Right cardiac atrium (tissue), 5 donors: ENCODE measurements at regions not wholly inside any gene's neighbourhood (a gene's known extent, or its start where the extent isn't known, plus 50 kb on each side); places are given as distances from the start of the nearest gene placed in this dataset.
"Not testable (repeated sequence)": the region's sequence is repeated elsewhere in the genome, so short reads cannot be mapped to it uniquely, and the experiment has no call there.

Source experiments
- ATAC-seq, 2 donors: fragments of 200-7000 bp; cut with Tn5 transposase; one replicate each; pipeline versions ENCODE4 v1.8.0 to v1.9.1; 2020; ENCODE audit warnings: moderate library complexity in 2 of 2, mild to moderate bottlenecking in 1 of 2
- DNase-seq, 3 donors: peaks; one replicate each; pipeline ENCODE4 v3.0.0-alpha.2; 2020
- H3K27ac ChIP-seq: one replicate; pipeline ENCODE4 v1.5.1; 2013; ENCODE audit warnings: mild to moderate bottlenecking, low read length, control low read depth, moderate library complexity
- H3K27me3 ChIP-seq: one replicate; pipeline ENCODE4 v1.6.1; 2013; ENCODE audit not compliant: control insufficient read depth, insufficient read depth
- H3K4me1 ChIP-seq: one replicate; pipeline ENCODE4 v1.6.1; 2013; ENCODE audit warnings: low read length; ENCODE audit not compliant: control insufficient read depth, insufficient read depth
- H3K4me3 ChIP-seq: one replicate; pipeline ENCODE4 v1.5.1; 2013; ENCODE audit warnings: low read length, control low read depth
- H3K9me3 ChIP-seq: one replicate; pipeline ENCODE4 v1.6.1; 2013; ENCODE audit warnings: low read length; ENCODE audit not compliant: control insufficient read depth
- WGBS: extraction: QIAGEN DNeasy Blood & Tissue Kit; methylation state at CpG from one replicate; pipeline ENCODE4 v1.1.7; 2013; 5-methylcytosine and 5-hydroxymethylcytosine counted together
- intact Hi-C, 4 donors: fragments of 100-400 bp; cut with DNase I; formaldehyde crosslinking; loops; one replicate each; pipeline versions ENCODE4 v1.11.0 to v1.14.0; 2022 to 2023
- donor health status: healthy with polysubstance abuse.
- donor health status: DM: no; HTN: yes; CAD: no.
- donor health status: DM: no; HTN: no; CAD: no.
- donor health status: DM: no; HTN: yes; CAD: no; lungs with severe emphysema.
- donor health status: DM: yes; HTN: yes; CAD: no.

GRCh38 chr6:28600245-28600644, 74.6 kb downstream of the GPX5 start:
- ATAC-seq (no peak), DNase-seq (no peak)
- no peaks in the 10 kb centered on the region for H3K9me3 ChIP-seq
- intact Hi-C loops = no loop called here
- peaks cover 3% of the 10 kb centered on the region for H3K27me3 ChIP-seq
- H3K4me1 ChIP-seq = no peaks in the 10 kb centered on the region
- no peak overlapping the region for H3K4me3 ChIP-seq
- H3K27ac ChIP-seq = no peak overlapping the region
- 85% methylated on average over 7 of the region's 7 CpGs for WGBS

- Histone ChIP-seq H3K4me1 (no peaks in the 10 kb centered on the region), H3K4me3 (no peak overlapping the region), H3K9me3 (no peaks in the 10 kb centered on the region), H3K27ac (no peak overlapping the region), H3K27me3 (no peaks in the 10 kb centered on the region)
- ATAC-seq (no peak), DNase-seq (no peak)
- intact Hi-C loops = no loop called here
- 22% methylated on average over 1 of the region's 1 CpG for WGBS
Observed at GRCh38 chr6:28603891-28604290, 78.2 kb downstream of the GPX5 start.

- intact Hi-C loops = no loop called here
- DNase-seq = peak; percentile 25 to 58 (median 58)
- 9% methylated on average over 30 of the region's 30 CpGs for WGBS
- Histone ChIP-seq H3K4me1 (no peaks in the 10 kb centered on the region), H3K9me3 (no peaks in the 10 kb centered on the region), H3K27me3 (no peaks in the 10 kb centered on the region), H3K4me3 (no peak overlapping the region), H3K27ac (no peak overlapping the region)
- ATAC-seq = peak; percentile 64 to 83
Observed at GRCh38 chr6:28606424-28607391, 81.0 kb downstream of the GPX5 start.

- H3K4me3 ChIP-seq = no peak overlapping the region
- WGBS = 17% methylated on average over 9 of the region's 9 CpGs
- H3K4me1 ChIP-seq = no peaks in the 10 kb centered on the region
- ATAC-seq = no peak
- intact Hi-C loops = no loop called here
- no peak overlapping the region for H3K27ac ChIP-seq
- no peaks in the 10 kb centered on the region for H3K9me3 ChIP-seq
- H3K27me3 ChIP-seq = no peaks in the 10 kb centered on the region
- DNase-seq = no peak
Observed at GRCh38 chr6:28607990-28608389, 82.3 kb downstream of the GPX5 start.

GRCh38 chr6:28609672-28610071, 84.0 kb downstream of the GPX5 start:
- DNase-seq (no peak), ATAC-seq (no peak)
- Histone ChIP-seq H3K4me1 (no peaks in the 10 kb centered on the region), H3K4me3 (no peak overlapping the region), H3K27me3 (no peaks in the 10 kb centered on the region), H3K27ac (no peak overlapping the region), H3K9me3 (no peaks in the 10 kb centered on the region)
- intact Hi-C loops = no loop called here
- WGBS = 94% methylated on average over 3 of the region's 3 CpGs

- intact Hi-C loops = no loop called here
- Histone ChIP-seq H3K4me3 (no peak overlapping the region), H3K4me1 (no peaks in the 10 kb centered on the region), H3K27ac (no peak overlapping the region), H3K9me3 (no peaks in the 10 kb centered on the region), H3K27me3 (no peaks in the 10 kb centered on the region)
- DNase-seq = no peak
- ATAC-seq = no peak
- WGBS = 90% methylated on average over 7 of the region's 7 CpGs
Observed at GRCh38 chr6:28615616-28615954, 89.9 kb downstream of the GPX5 start.

GRCh38 chr6:28615955-28616747, 90.5 kb downstream of the GPX5 start:
- intact Hi-C loops = no loop called here
- DNase-seq (peak in 1 of 3 donors; percentile 12), ATAC-seq (peak in 1 of 2 donors; percentile 64)
- H3K9me3 ChIP-seq = no peaks in the 10 kb centered on the region
- no peaks in the 10 kb centered on the region for H3K27me3 ChIP-seq
- H3K4me1 ChIP-seq = no peaks in the 10 kb centered on the region
- 21% methylated on average over 52 of the region's 52 CpGs for WGBS
- no peak overlapping the region for H3K4me3 ChIP-seq
- H3K27ac ChIP-seq = no peak overlapping the region

- Histone ChIP-seq H3K27me3 (no peaks in the 10 kb centered on the region), H3K4me1 (no peaks in the 10 kb centered on the region), H3K27ac (no peak overlapping the region), H3K4me3 (no peak overlapping the region), H3K9me3 (no peaks in the 10 kb centered on the region)
- intact Hi-C loops = no loop called here
- ATAC-seq = no peak
- DNase-seq = no peak
Observed at GRCh38 chr6:28618898-28619555, 93.3 kb downstream of the GPX5 start.

GRCh38 chr6:28621268-28621667, 95.6 kb downstream of the GPX5 start:
- H3K4me1 ChIP-seq, DNase-seq, H3K27me3 ChIP-seq, ATAC-seq, H3K9me3 ChIP-seq, H3K4me3 ChIP-seq, H3K27ac ChIP-seq, intact Hi-C loops: not testable (repeated sequence)
- 20% methylated on average over 21 of the region's 22 CpGs for WGBS

- H3K27me3 ChIP-seq, intact Hi-C loops, H3K4me1 ChIP-seq, H3K27ac ChIP-seq, DNase-seq, H3K4me3 ChIP-seq, ATAC-seq, H3K9me3 ChIP-seq: not testable (repeated sequence)
- 92% methylated on average over 3 of the region's 3 CpGs for WGBS
Observed at GRCh38 chr6:28623242-28623641, 97.6 kb downstream of the GPX5 start.

- H3K27ac ChIP-seq, H3K4me3 ChIP-seq, H3K9me3 ChIP-seq, DNase-seq, intact Hi-C loops, H3K4me1 ChIP-seq, H3K27me3 ChIP-seq, ATAC-seq: not testable (repeated sequence)
- WGBS = 67% methylated on average over 2 of the region's 2 CpGs
Observed at GRCh38 chr6:28626386-28626785, 100.7 kb downstream of the GPX5 start.
